CD4-positive, alpha-beta T cell (primary cell): ENCODE measurements at regions not wholly inside any gene's neighbourhood (a gene's known extent, or its start where the extent isn't known, plus 50 kb on each side); places are given as distances from the start of the nearest gene placed in this dataset.

Experiments used
- ATAC-seq: fragments of 200-7000 bp; cut with Tn5 transposase; one replicate; pipeline ENCODE4 v1.10.0; 2022; ENCODE audit warnings: mild to moderate bottlenecking; ENCODE audit not compliant: poor library complexity
- CTCF ChIA-PET: fragments of 350-600 bp; sonication (Branson Sonifier 250); formaldehyde crosslinking; loops from one replicate; lab custom pipeline; 2021; ENCODE audit warnings: antibody characterized with exemption, inconsistent platforms; lab: Charles Lee
- POLR2A ChIA-PET: fragments of 350-600 bp; sonication (Branson Sonifier 250); formaldehyde crosslinking; loops from one replicate; lab custom pipeline; 2021; ENCODE audit warnings: antibody characterized with exemption, inconsistent platforms; lab: Charles Lee
- DNase-seq, 14 experiments: peaks; one replicate each; pipeline ENCODE4 v3.0.0-alpha.2; 2013 to 2020; ENCODE audit warnings: mixed read lengths in 2 of 14
- H3K27ac ChIP-seq, 2 donors: one replicate each; pipeline versions ENCODE4 v1.5.1 to v1.7.0; 2013; ENCODE audit warnings: low read length in 2 of 2, low read depth in 1 of 2, mild to moderate bottlenecking in 1 of 2
- H3K27me3 ChIP-seq, 2 experiments: 1 replicate in 1 of 2; 2 replicates in 1 of 2; pipeline versions ENCODE4 v1.6.1 to v1.7.0; 2013; ENCODE audit warnings: low read length in 2 of 2, control low read depth in 1 of 2, mild to moderate bottlenecking in 1 of 2, moderate library complexity in 1 of 2; ENCODE audit not compliant: insufficient read depth in 2 of 2, control insufficient read depth in 1 of 2
- H3K36me3 ChIP-seq: one replicate; pipeline ENCODE4 v1.6.1; 2013; ENCODE audit warnings: low read length, control low read depth; ENCODE audit not compliant: insufficient read depth
- H3K4me1 ChIP-seq: one replicate; pipeline ENCODE4 v1.6.1; 2013; ENCODE audit warnings: low read length, control low read depth; ENCODE audit not compliant: insufficient read depth
- H3K4me3 ChIP-seq: one replicate; pipeline ENCODE4 v1.5.1; 2013; ENCODE audit warnings: mild to moderate bottlenecking, low read length, moderate library complexity
- H3K9me3 ChIP-seq, 2 experiments: 1 replicate in 1 of 2; 2 replicates in 1 of 2; pipeline versions ENCODE4 v1.6.1 to v1.7.0; 2013; ENCODE audit warnings: low read length in 2 of 2, mild to moderate bottlenecking in 2 of 2, control low read depth in 1 of 2, moderate library complexity in 1 of 2; ENCODE audit not compliant: control insufficient read depth in 1 of 2, insufficient read depth in 1 of 2
- H3K27ac Mint-ChIP-seq: one replicate; pipeline ENCODE4 v1.8.0; 2020; ENCODE audit warnings: mixed read lengths
- H3K27me3 Mint-ChIP-seq: one replicate; pipeline ENCODE4 v1.8.0; 2021; ENCODE audit warnings: mixed read lengths
- H3K36me3 Mint-ChIP-seq: one replicate; pipeline ENCODE4 v1.8.0; 2021; ENCODE audit warnings: low read depth, mixed read lengths
- H3K4me1 Mint-ChIP-seq: one replicate; pipeline ENCODE4 v1.8.0; 2021; ENCODE audit warnings: low read depth, mixed read lengths
- H3K4me3 Mint-ChIP-seq: one replicate; pipeline ENCODE4 v1.8.0; 2020; ENCODE audit warnings: mild to moderate bottlenecking, mixed read lengths
- H3K9me3 Mint-ChIP-seq: one replicate; pipeline ENCODE4 v1.8.0; 2020; ENCODE audit warnings: mixed read lengths
- intact Hi-C, 2 experiments: fragments of 100-400 bp; cut with DNase I in 1 of 2; cut with micrococcal nuclease in 1 of 2; formaldehyde crosslinking; loops; one replicate each; pipeline versions ENCODE4 v1.15.1 to v1.9.0; 2023 to 2025; cut with DNase I, micrococcal nuclease
- TF ChIP-seq, protein P1 (sequence below): fragments of 200-600 bp; IDR thresholded peaks from one replicate; pipeline ENCODE4 v1.8.0; 2022; ENCODE audit warnings: antibody characterized with exemption, mild to moderate bottlenecking

DNA sequence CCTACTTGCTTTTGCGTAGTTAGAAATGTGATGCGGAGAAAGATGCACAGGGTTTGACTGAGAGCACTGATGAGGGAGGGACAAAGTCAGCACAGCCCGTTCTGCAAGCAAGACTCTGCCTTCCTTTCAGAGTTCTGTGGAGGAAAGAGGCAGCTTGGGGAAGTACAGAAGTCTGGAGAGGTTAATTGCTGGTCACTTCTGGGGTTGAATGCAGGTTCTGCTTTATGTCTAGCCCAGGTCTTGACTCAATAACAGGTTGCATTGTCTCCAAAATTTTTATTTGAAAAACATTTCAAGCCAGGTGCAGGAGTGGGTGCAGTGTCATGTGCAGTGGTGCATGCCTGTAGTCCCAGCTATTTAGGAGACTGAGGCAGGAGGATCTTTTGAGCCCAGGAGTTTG lies 461.7 kb downstream of the NR2F2 start:
- Histone ChIP-seq H3K9me3 (no peaks in the 10 kb centered on the region), H3K27me3 (no peaks in the 10 kb centered on the region), H3K36me3 (no peaks in the 10 kb centered on the region), H3K4me3 (no peak overlapping the region), H3K4me1 (no peaks in the 10 kb centered on the region), H3K27ac (no peak overlapping the region)
- Mint-ChIP-seq H3K4me1 (no peaks in the 10 kb centered on the region), H3K27me3 (no peaks in the 10 kb centered on the region), H3K27ac (no peak overlapping the region), H3K36me3 (no peaks in the 10 kb centered on the region), H3K9me3 (no peaks in the 10 kb centered on the region), H3K4me3 (no peak overlapping the region)
- TF ChIP-seq, protein P1, sequence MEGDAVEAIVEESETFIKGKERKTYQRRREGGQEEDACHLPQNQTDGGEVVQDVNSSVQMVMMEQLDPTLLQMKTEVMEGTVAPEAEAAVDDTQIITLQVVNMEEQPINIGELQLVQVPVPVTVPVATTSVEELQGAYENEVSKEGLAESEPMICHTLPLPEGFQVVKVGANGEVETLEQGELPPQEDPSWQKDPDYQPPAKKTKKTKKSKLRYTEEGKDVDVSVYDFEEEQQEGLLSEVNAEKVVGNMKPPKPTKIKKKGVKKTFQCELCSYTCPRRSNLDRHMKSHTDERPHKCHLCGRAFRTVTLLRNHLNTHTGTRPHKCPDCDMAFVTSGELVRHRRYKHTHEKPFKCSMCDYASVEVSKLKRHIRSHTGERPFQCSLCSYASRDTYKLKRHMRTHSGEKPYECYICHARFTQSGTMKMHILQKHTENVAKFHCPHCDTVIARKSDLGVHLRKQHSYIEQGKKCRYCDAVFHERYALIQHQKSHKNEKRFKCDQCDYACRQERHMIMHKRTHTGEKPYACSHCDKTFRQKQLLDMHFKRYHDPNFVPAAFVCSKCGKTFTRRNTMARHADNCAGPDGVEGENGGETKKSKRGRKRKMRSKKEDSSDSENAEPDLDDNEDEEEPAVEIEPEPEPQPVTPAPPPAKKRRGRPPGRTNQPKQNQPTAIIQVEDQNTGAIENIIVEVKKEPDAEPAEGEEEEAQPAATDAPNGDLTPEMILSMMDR, result no peak
- DNase-seq (no peak), ATAC-seq (no peak)
- ChIA-PET CTCF (no interaction called here), POLR2A (no interaction called here)
- intact Hi-C loops, result no loop called here

DNA sequence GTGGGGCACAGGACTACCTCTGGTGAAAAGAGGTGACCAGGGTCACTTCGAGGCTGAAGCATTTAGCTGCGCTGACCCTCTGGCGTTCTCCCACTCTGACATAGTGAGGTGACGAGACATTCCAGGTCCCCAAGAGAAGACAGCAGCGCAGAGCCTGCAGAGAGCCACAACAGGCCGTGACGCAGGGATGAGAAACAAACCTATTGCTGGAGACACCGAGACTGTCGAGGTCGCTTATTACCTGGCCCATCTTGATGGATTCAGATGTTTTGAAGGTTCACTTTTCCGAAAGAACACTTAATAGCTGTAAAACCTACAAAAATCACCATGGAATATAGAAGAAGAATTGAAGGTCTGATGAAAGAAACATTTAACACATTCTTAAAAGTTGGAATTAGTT lies 466.3 kb downstream of the NR2F2 start:
- H3K27me3 Mint-ChIP-seq, result no peaks in the 10 kb centered on the region
- H3K27me3 ChIP-seq, result no peaks in the 10 kb centered on the region
- H3K27ac ChIP-seq, result no peak overlapping the region
- intact Hi-C loops, result no loop called here
- DNase-seq (no peak), ATAC-seq (no peak)
- H3K36me3 Mint-ChIP-seq, result no peaks in the 10 kb centered on the region
- no peaks in the 10 kb centered on the region for H3K4me1 ChIP-seq
- H3K36me3 ChIP-seq, result no peaks in the 10 kb centered on the region
- ChIA-PET CTCF (no interaction called here), POLR2A (no interaction called here)
- H3K4me3 ChIP-seq, result no peak overlapping the region
- no peaks in the 10 kb centered on the region for H3K9me3 ChIP-seq
- H3K9me3 Mint-ChIP-seq, result peaks cover 2% of the 10 kb centered on the region
- H3K4me3 Mint-ChIP-seq, result no peak overlapping the region
- no peak overlapping the region for H3K27ac Mint-ChIP-seq
- no peaks in the 10 kb centered on the region for H3K4me1 Mint-ChIP-seq
- TF ChIP-seq, protein P1, result no peak

DNA sequence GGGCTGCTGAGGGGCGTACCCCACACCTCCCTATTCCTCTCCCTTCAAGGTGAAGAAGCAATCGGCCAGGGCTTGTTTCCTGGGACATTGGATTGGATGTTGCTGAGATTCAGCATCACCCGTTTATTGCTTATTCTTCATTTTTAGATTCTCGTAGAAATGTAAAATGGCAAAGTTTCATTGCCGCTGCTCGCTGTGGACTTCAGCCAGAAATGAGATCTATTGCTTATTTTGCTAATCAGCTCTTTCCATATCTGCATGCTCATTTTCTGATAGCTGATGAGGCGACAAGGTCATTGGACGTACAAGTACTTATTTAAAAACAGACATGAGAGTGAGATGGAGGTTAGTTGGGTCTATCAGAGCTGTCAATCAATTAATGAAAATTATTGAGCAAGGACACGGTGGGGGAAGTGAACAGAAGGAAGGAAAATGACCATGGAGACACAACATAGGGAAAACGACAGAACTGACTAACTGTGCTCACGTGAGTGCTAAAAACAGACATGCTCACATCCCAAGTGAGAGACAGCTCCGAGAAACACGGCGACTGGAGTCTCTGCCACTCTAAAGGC lies 471.2 kb downstream of the NR2F2 start:
- Histone ChIP-seq H3K27me3 (no peaks in the 10 kb centered on the region), H3K36me3 (no peaks in the 10 kb centered on the region), H3K4me3 (no peak overlapping the region), H3K27ac (no peak overlapping the region), H3K9me3 (no peaks in the 10 kb centered on the region), H3K4me1 (no peaks in the 10 kb centered on the region)
- ChIA-PET POLR2A (no interaction called here), CTCF (no interaction called here)
- Mint-ChIP-seq H3K4me3 (no peak overlapping the region), H3K9me3 (peaks cover 4% of the 10 kb centered on the region), H3K4me1 (no peaks in the 10 kb centered on the region), H3K27ac (no peak overlapping the region), H3K36me3 (no peaks in the 10 kb centered on the region), H3K27me3 (no peaks in the 10 kb centered on the region)
- intact Hi-C loops, result no loop called here
- ATAC-seq, result no peak
- no peak for DNase-seq
- TF ChIP-seq, protein P1, result no peak
